HEK293T (cell line): ENCODE measurements at regions not wholly inside any gene's neighbourhood (a gene's known extent, or its start where the extent isn't known, plus 50 kb on each side); places are given as distances from the start of the nearest gene placed in this dataset.
"Not testable (repeated sequence)": the region's sequence is repeated elsewhere in the genome, so short reads cannot be mapped to it uniquely, and the experiment has no call there.

Experiments
- ELF4 ChIP-seq: fragments of 450-650 bp; IDR thresholded peaks from 2 replicates; pipeline ENCODE4 v1.6.1; 2017; ENCODE audit warnings: antibody characterized with exemption
- FOXA1 ChIP-seq: fragments of 450-650 bp; IDR thresholded peaks from 2 replicates; pipeline ENCODE4 v1.6.1; 2016; ENCODE audit warnings: mild to moderate bottlenecking
- FOXK2 ChIP-seq: fragments of 450-650 bp; IDR thresholded peaks from 2 replicates; pipeline ENCODE4 v1.6.1; 2016; ENCODE audit warnings: mild to moderate bottlenecking
- FOXM1 ChIP-seq: fragments of 450-650 bp; IDR thresholded peaks from 2 replicates; pipeline ENCODE4 v1.6.1; 2017; ENCODE audit warnings: mild to moderate bottlenecking, borderline replicate concordance
- HDGF ChIP-seq: fragments of 450-650 bp; IDR thresholded peaks from 2 replicates; pipeline ENCODE4 v1.6.1; 2017; ENCODE audit warnings: antibody characterized with exemption, borderline replicate concordance
- L3MBTL2 ChIP-seq: fragments of 450-650 bp; conservative IDR thresholded peaks from 2 replicates; pipeline ENCODE4 v1.6.1; 2016; ENCODE audit warnings: mild to moderate bottlenecking
- LEF1 ChIP-seq: fragments of 450-650 bp; IDR thresholded peaks from 2 replicates; pipeline ENCODE4 v1.6.1; 2017; ENCODE audit warnings: mild to moderate bottlenecking, borderline replicate concordance
- NFRKB ChIP-seq: fragments of 450-650 bp; IDR thresholded peaks from 2 replicates; pipeline ENCODE4 v1.6.1; 2016; ENCODE audit warnings: mild to moderate bottlenecking, moderate library complexity
- PKNOX1 ChIP-seq: fragments of 450-650 bp; IDR thresholded peaks from 2 replicates; pipeline ENCODE4 v1.6.1; 2016
- SP1 ChIP-seq: fragments of 450-650 bp; IDR thresholded peaks from 2 replicates; pipeline ENCODE4 v1.6.1; 2017
- SUZ12 ChIP-seq: fragments of 450-650 bp; IDR thresholded peaks from 2 replicates; pipeline ENCODE4 v1.6.1; 2016; ENCODE audit warnings: mild to moderate bottlenecking
- TARDBP ChIP-seq: fragments of 450-650 bp; IDR thresholded peaks from 2 replicates; pipeline ENCODE4 v1.6.1; 2016

- TF ChIP-seq ELF4, FOXM1, FOXA1, HDGF, L3MBTL2, TARDBP, LEF1, SP1, SUZ12, FOXK2, NFRKB, PKNOX1: not testable (repeated sequence)
These were observed 355.7 kb upstream of the INTU start for GRCh38 chr4:127277023-127277422.
